ENCODE measurements at regions not wholly inside any gene's neighbourhood (a gene's known extent, or its start where the extent isn't known, plus 50 kb on each side); places are given as distances from the start of the nearest gene placed in this dataset.

- BruUV-seq (replicated peaks) = no TSS peak
- Histone ChIP-seq H3K27ac (ENCODE audit: low read length) (no peak overlapping the region), H3K4me2 (ENCODE audit: low read length) (no peak overlapping the region), H3K4me1 (ENCODE audit: insufficient read depth, low read length) (no peaks in the 10 kb centered on the region), H3K79me2 (ENCODE audit: low read length) (no peaks in the 10 kb centered on the region), H3K9me3 (ENCODE audit: low read length) (no peaks in the 10 kb centered on the region), H3K9me2 (replicated peaks; ENCODE audit: low read length) (no peaks in the 10 kb centered on the region), H3K36me3 (ENCODE audit: low read depth, low read length) (no peaks in the 10 kb centered on the region), H2AFZ (ENCODE audit: low read length) (no peak overlapping the region), H4K20me1 (ENCODE audit: low read length) (no peaks in the 10 kb centered on the region), H3K27me3 (ENCODE audit: low read length) (peaks cover 21% of the 10 kb centered on the region), H3K9ac (ENCODE audit: low read length) (no peak overlapping the region), H3K4me3 (ENCODE audit: low read length) (no peak overlapping the region), H3F3A (ENCODE audit: low read length, unreplicated experiment) (no peaks in the 10 kb centered on the region)
- no peak for TF ChIP-seq EZH2 (IDR thresholded peaks at IDR 0.05; ENCODE audit: low read length, unreplicated experiment)
- TF ChIP-seq EZH2phosphoT487 (IDR thresholded peaks at IDR 0.05; ENCODE audit: borderline replicate concordance, low read length) = no peak
- TF ChIP-seq CTCF (conservative IDR thresholded peaks at IDR 0.05; ENCODE audit: low read depth, low read length) = no peak
- POLR2A ChIA-PET (ENCODE audit: unreplicated experiment) = interaction anchor here (0.6 kb wide), 1 partner anchor 1867 kb away, joined by 3 read pairs; no protein-coding TSS in a partner anchor
- DNase-seq (no peak), ATAC-seq (no peak)
- CTCF ChIA-PET = no interaction called here
- intact Hi-C loops (cut with micrococcal nuclease) = no loop called here
Measured at GRCh38 chr1:5793516-5793915, 198.7 kb downstream of the NPHP4 start.

GRCh38 chr1:5781079-5781478 is 211.1 kb downstream of the NPHP4 start:
- no peak overlapping the region for H3K9ac ChIP-seq (ENCODE audit: low read length)
- TF ChIP-seq CTCF (conservative IDR thresholded peaks at IDR 0.05; ENCODE audit: low read depth, low read length) (no peak), EZH2 (IDR thresholded peaks at IDR 0.05; ENCODE audit: low read length, unreplicated experiment) (no peak), EZH2phosphoT487 (IDR thresholded peaks at IDR 0.05; ENCODE audit: borderline replicate concordance, low read length) (no peak)
- DNase-seq = no peak
- no peak overlapping the region for H3K4me3 ChIP-seq (ENCODE audit: low read length)
- no peaks in the 10 kb centered on the region for H4K20me1 ChIP-seq (ENCODE audit: low read length)
- no peaks in the 10 kb centered on the region for H3K4me1 ChIP-seq (ENCODE audit: insufficient read depth, low read length)
- no peaks in the 10 kb centered on the region for H3F3A ChIP-seq (ENCODE audit: low read length, unreplicated experiment)
- ChIA-PET POLR2A (ENCODE audit: unreplicated experiment) (no interaction called here), CTCF (no interaction called here)
- BruUV-seq (replicated peaks) = no TSS peak
- no peak overlapping the region for H2AFZ ChIP-seq (ENCODE audit: low read length)
- ATAC-seq = no peak
- no peak overlapping the region for H3K27ac ChIP-seq (ENCODE audit: low read length)
- H3K9me3 ChIP-seq (ENCODE audit: low read length) = no peaks in the 10 kb centered on the region
- no peaks in the 10 kb centered on the region for H3K79me2 ChIP-seq (ENCODE audit: low read length)
- H3K4me2 ChIP-seq (ENCODE audit: low read length) = no peak overlapping the region
- H3K36me3 ChIP-seq (ENCODE audit: low read depth, low read length) = no peaks in the 10 kb centered on the region
- no peaks in the 10 kb centered on the region for H3K9me2 ChIP-seq (replicated peaks; ENCODE audit: low read length)
- H3K27me3 ChIP-seq (ENCODE audit: low read length) = peaks cover 40% of the 10 kb centered on the region
- intact Hi-C loops (cut with micrococcal nuclease) = no loop called here

DNA sequence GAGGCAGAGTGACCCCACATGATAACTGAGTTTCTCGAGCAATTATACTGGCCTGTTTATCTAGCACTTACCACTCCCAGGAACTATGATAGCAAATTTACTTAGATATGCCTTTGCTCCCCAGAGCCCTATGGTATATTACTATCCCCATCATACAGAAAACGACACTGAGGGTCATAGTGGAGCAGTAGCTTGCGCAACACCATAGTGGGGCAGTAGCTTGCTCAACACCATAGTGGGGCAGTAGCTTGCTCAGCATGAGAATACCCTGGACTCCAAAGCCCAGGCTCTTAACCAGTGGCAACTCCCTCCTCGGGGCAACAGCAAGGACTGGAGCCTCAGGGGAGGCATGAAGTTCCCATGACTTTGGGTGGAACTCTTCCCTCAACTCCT is 211.9 kb downstream of the NPHP4 start:
- Histone ChIP-seq H4K20me1 (ENCODE audit: low read length) (no peaks in the 10 kb centered on the region), H3K4me2 (ENCODE audit: low read length) (no peak overlapping the region), H3K36me3 (ENCODE audit: low read depth, low read length) (no peaks in the 10 kb centered on the region), H3K4me1 (ENCODE audit: insufficient read depth, low read length) (no peaks in the 10 kb centered on the region), H3F3A (ENCODE audit: low read length, unreplicated experiment) (no peaks in the 10 kb centered on the region), H3K9me2 (replicated peaks; ENCODE audit: low read length) (no peaks in the 10 kb centered on the region), H3K9ac (ENCODE audit: low read length) (no peak overlapping the region), H3K4me3 (ENCODE audit: low read length) (no peak overlapping the region), H3K27me3 (ENCODE audit: low read length) (peaks cover 39% of the 10 kb centered on the region), H3K27ac (ENCODE audit: low read length) (no peak overlapping the region), H3K9me3 (ENCODE audit: low read length) (no peaks in the 10 kb centered on the region), H2AFZ (ENCODE audit: low read length) (no peak overlapping the region), H3K79me2 (ENCODE audit: low read length) (no peaks in the 10 kb centered on the region)
- ChIA-PET CTCF (no interaction called here), POLR2A (ENCODE audit: unreplicated experiment) (no interaction called here)
- TF ChIP-seq EZH2phosphoT487 (IDR thresholded peaks at IDR 0.05; ENCODE audit: borderline replicate concordance, low read length) = no peak
- no peak for TF ChIP-seq EZH2 (IDR thresholded peaks at IDR 0.05; ENCODE audit: low read length, unreplicated experiment)
- TF ChIP-seq CTCF (conservative IDR thresholded peaks at IDR 0.05; ENCODE audit: low read depth, low read length) = no peak
- intact Hi-C loops (cut with micrococcal nuclease) = no loop called here
- DNase-seq = no peak
- no TSS peak for BruUV-seq (replicated peaks)
- ATAC-seq = no peak
